ENCODE measurements at regions not wholly inside any gene's neighbourhood (a gene's known extent, or its start where the extent isn't known, plus 50 kb on each side); places are given as distances from the start of the nearest gene placed in this dataset.

DNA sequence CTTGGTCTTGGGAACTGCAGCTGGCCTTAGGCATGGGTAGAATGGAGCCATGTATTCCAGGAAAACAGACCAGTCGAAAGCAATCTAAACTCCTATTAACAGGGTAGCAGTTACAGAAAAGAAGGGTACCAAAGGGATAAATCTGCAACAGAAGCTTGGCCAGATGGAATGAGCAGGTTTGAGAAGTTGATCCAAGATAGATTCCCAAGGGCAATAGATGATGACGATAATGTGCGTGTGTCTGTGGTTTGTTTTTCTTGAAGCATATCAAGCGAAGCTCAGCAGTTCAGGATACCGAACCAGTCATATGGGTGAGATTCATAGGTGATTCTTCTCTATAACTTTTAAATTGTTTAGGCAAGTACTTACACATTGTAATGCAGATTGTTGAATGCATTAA lies 203.8 kb upstream of the SEMA6D start:
- TF ChIP-seq, protein P1, sequence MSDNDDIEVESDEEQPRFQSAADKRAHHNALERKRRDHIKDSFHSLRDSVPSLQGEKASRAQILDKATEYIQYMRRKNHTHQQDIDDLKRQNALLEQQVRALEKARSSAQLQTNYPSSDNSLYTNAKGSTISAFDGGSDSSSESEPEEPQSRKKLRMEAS (IDR thresholded peaks at IDR 0.05), result no peak
- TF ChIP-seq TAF1 (IDR thresholded peaks at IDR 0.05; ENCODE audit: low read depth) (no peak), TCF12 (IDR thresholded peaks at IDR 0.05; ENCODE audit: low read depth) (no peak), CEBPB (IDR thresholded peaks at IDR 0.05) (no peak), ZBTB7A (IDR thresholded peaks at IDR 0.05; ENCODE audit: low read depth) (no peak), NFIC (IDR thresholded peaks at IDR 0.05) (no peak), RAD21 (IDR thresholded peaks at IDR 0.05; ENCODE audit: low read depth) (no peak), EP300 (IDR thresholded peaks at IDR 0.05; ENCODE audit: borderline replicate concordance) (no peak), FOXM1 (IDR thresholded peaks at IDR 0.05; ENCODE audit: borderline replicate concordance, low read depth) (no peak), YY1 (IDR thresholded peaks at IDR 0.05; ENCODE audit: low read depth) (no peak)
- TF ChIP-seq, protein P2, sequence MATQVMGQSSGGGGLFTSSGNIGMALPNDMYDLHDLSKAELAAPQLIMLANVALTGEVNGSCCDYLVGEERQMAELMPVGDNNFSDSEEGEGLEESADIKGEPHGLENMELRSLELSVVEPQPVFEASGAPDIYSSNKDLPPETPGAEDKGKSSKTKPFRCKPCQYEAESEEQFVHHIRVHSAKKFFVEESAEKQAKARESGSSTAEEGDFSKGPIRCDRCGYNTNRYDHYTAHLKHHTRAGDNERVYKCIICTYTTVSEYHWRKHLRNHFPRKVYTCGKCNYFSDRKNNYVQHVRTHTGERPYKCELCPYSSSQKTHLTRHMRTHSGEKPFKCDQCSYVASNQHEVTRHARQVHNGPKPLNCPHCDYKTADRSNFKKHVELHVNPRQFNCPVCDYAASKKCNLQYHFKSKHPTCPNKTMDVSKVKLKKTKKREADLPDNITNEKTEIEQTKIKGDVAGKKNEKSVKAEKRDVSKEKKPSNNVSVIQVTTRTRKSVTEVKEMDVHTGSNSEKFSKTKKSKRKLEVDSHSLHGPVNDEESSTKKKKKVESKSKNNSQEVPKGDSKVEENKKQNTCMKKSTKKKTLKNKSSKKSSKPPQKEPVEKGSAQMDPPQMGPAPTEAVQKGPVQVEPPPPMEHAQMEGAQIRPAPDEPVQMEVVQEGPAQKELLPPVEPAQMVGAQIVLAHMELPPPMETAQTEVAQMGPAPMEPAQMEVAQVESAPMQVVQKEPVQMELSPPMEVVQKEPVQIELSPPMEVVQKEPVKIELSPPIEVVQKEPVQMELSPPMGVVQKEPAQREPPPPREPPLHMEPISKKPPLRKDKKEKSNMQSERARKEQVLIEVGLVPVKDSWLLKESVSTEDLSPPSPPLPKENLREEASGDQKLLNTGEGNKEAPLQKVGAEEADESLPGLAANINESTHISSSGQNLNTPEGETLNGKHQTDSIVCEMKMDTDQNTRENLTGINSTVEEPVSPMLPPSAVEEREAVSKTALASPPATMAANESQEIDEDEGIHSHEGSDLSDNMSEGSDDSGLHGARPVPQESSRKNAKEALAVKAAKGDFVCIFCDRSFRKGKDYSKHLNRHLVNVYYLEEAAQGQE (IDR thresholded peaks at IDR 0.05; ENCODE audit: low read depth), result no peak
- TF ChIP-seq, protein P3, sequence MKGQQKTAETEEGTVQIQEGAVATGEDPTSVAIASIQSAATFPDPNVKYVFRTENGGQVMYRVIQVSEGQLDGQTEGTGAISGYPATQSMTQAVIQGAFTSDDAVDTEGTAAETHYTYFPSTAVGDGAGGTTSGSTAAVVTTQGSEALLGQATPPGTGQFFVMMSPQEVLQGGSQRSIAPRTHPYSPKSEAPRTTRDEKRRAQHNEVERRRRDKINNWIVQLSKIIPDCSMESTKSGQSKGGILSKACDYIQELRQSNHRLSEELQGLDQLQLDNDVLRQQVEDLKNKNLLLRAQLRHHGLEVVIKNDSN (IDR thresholded peaks at IDR 0.05), result no peak

DNA sequence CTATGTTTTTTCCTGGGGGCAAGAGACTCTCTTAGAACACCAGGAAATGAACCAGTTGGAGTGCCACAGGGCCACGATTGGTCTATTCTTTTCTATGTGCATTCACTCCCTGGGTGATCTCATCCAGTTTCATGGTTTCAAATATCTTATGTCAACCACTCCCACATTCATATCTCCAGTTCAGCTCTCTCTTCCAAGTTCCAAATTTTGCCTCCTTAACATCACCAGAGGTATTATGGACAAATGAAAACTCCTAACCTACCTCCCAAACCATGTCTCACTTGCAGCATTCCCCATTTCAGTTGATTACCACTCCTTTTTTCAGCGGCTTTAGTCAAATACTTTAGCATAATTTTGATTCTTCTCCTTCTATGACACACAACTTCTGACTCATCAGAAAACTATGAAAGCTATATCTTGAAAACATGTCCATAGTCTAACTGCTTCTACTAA lies 203.1 kb upstream of the SEMA6D start:
- TF ChIP-seq, protein P2 (IDR thresholded peaks at IDR 0.05; ENCODE audit: low read depth), result no peak
- TF ChIP-seq, protein P1 (IDR thresholded peaks at IDR 0.05), result no peak
- no peak for TF ChIP-seq YY1 (IDR thresholded peaks at IDR 0.05; ENCODE audit: low read depth)
- TF ChIP-seq EGR1 (IDR thresholded peaks at IDR 0.05), result no peak
- TF ChIP-seq FOXM1 (IDR thresholded peaks at IDR 0.05; ENCODE audit: borderline replicate concordance, low read depth), result no peak
- no peak for TF ChIP-seq CEBPB (IDR thresholded peaks at IDR 0.05)
- TF ChIP-seq RAD21 (IDR thresholded peaks at IDR 0.05; ENCODE audit: low read depth), result no peak
- no peak for TF ChIP-seq ZBTB7A (IDR thresholded peaks at IDR 0.05; ENCODE audit: low read depth)
- no peak for TF ChIP-seq CREB1 (IDR thresholded peaks at IDR 0.05; ENCODE audit: low read depth)
- TF ChIP-seq TEAD4 (IDR thresholded peaks at IDR 0.05), result no peak
- TF ChIP-seq, protein P3 (IDR thresholded peaks at IDR 0.05), result no peak
- TF ChIP-seq NFIC (IDR thresholded peaks at IDR 0.05), result no peak
- no peak for TF ChIP-seq TCF12 (IDR thresholded peaks at IDR 0.05; ENCODE audit: low read depth)
- no peak for TF ChIP-seq TAF1 (IDR thresholded peaks at IDR 0.05; ENCODE audit: low read depth)

DNA sequence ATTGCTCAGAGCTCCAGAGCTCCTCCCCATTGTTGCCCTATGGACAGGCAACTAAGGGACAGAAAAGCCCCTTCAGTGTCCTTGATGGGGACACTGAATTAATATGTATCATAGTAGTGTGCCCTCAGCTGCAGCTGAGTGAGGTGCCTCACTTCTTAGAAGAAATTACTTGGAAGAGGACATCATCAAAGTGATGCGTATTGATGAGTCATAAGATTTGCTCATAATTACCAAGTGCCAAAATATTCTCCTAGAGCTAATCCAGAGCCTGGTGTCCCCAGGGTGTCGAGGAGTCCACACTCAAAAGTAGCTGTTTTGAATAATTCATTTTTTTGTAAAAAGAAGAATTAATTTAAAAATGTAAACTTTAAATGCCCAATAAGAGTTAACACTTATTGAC lies 200.7 kb upstream of the SEMA6D start:
- TF ChIP-seq ZBTB7A (IDR thresholded peaks at IDR 0.05; ENCODE audit: low read depth) (no peak), YY1 (IDR thresholded peaks at IDR 0.05; ENCODE audit: low read depth) (no peak), EP300 (IDR thresholded peaks at IDR 0.05; ENCODE audit: borderline replicate concordance) (no peak), TAF1 (IDR thresholded peaks at IDR 0.05; ENCODE audit: low read depth) (no peak), TEAD4 (IDR thresholded peaks at IDR 0.05) (no peak), CREB1 (IDR thresholded peaks at IDR 0.05; ENCODE audit: low read depth) (no peak), EGR1 (IDR thresholded peaks at IDR 0.05) (no peak), NFIC (IDR thresholded peaks at IDR 0.05) (no peak)
- TF ChIP-seq, protein P2 (IDR thresholded peaks at IDR 0.05; ENCODE audit: low read depth), result no peak
- TF ChIP-seq, protein P1 (IDR thresholded peaks at IDR 0.05), result no peak

DNA sequence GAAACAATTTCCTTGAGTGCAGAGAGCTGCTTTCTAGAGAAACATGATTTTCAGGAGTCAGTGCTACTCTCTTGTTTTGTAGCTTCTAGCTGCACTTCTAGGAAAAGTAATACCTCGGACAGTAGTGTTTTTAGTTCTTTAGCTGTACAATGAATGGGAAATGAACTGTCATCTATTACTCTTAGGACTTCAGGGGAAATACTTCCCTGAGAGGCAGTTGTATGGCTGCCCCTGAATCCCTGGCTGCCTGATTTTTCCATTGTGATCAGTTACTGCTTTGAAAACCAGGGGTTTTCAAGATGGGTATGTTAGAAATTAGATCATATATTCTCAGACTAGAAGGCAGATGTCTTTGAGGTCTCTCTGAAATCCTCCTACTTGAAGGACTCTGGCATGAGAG lies 200.3 kb upstream of the SEMA6D start:
- TF ChIP-seq CEBPB (IDR thresholded peaks at IDR 0.05), result no peak
- TF ChIP-seq NFIC (IDR thresholded peaks at IDR 0.05), result no peak
- TF ChIP-seq, protein P2 (IDR thresholded peaks at IDR 0.05; ENCODE audit: low read depth), result no peak
- TF ChIP-seq, protein P1 (IDR thresholded peaks at IDR 0.05), result no peak
- no peak for TF ChIP-seq CREB1 (IDR thresholded peaks at IDR 0.05; ENCODE audit: low read depth)
- TF ChIP-seq TEAD4 (IDR thresholded peaks at IDR 0.05), result no peak
- TF ChIP-seq TCF12 (IDR thresholded peaks at IDR 0.05; ENCODE audit: low read depth), result no peak
